NCI-H1436 (cell line): ENCODE measurements at regions not wholly inside any gene's neighbourhood (a gene's known extent, or its start where the extent isn't known, plus 50 kb on each side); places are given as distances from the start of the nearest gene placed in this dataset.

Source experiments
- DNase-seq: peaks from one replicate; lab custom pipeline; 2025; lab: John Stamatoyannopoulos, UW

DNA sequence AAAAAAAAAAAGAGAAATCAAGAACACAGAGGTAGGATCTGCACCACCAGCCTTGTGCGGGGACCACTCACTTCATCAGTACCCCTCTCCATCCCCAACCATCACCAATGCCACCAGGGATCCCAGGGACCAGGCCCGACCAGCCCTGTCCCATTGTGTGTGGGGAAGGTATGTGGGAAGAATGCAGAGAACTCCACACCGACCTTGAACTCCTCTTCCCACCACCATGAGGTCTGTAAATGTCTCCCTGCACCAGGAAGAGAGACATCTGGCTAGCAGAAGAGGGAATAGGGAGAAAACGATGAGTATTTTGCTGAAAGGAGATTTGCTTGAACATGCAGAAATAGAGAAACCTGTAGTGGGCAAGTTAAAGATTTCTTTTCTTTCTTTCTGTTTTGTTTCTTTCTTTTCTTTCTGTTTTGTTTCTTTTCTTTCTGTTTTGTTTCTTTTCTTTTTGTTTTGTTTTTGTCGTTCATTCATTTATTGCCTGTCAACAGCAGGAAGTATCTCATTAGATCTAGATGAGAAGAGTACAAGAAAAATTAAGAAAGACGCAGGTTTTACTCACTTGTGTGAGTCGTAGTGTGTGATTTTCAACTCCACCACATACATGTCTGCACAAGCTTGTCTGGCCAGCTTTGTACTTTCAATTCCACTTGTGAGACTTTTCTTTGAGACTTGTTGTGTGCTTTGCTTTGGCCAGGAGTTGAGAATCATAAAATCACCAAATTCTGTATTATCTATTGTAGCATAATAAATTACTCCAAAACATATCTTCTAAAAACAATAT lies 179.8 kb upstream of the HAAO start:
- no peak for DNase-seq

DNA sequence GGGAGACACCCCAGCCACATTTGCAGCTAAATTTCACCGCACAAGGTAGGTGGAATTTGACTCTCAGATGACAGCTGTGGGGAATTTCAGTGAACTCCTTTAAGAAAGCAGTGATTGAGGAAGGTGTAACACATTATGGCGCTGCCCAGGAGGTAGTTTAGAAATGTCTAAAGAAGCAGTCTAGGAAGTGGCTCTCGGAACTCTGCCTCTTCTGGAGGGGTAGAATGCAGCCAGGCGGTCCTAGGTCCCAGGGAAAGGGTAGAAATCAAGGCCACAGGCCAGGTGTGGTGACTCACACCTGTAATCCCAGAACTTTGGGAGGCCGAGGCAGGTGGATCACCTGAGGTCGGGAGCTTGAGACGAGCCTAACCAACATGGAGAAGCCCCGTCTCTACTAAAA lies 179.0 kb upstream of the HAAO start:
- DNase-seq, result no peak

DNA sequence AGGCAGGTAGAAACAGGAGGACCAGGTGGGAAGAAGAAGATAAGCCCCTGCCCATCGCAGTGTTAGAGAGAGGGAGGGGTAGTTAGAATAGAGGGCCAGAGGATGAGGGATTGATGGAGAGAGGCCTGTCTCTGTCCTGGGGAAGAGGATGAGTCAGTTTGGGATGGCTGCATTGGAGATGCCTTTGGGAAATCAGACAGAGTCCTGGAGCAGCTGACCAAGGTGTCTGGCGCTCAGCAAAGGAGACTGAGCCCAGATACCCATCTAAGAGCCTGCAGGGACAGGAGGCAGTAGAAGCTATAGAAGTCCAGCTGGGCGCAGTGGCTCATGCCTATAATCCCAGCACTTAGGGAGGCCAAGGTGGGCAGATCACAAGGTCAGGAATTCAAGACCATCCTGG lies 177.8 kb upstream of the HAAO start:
- DNase-seq, result no peak

DNA sequence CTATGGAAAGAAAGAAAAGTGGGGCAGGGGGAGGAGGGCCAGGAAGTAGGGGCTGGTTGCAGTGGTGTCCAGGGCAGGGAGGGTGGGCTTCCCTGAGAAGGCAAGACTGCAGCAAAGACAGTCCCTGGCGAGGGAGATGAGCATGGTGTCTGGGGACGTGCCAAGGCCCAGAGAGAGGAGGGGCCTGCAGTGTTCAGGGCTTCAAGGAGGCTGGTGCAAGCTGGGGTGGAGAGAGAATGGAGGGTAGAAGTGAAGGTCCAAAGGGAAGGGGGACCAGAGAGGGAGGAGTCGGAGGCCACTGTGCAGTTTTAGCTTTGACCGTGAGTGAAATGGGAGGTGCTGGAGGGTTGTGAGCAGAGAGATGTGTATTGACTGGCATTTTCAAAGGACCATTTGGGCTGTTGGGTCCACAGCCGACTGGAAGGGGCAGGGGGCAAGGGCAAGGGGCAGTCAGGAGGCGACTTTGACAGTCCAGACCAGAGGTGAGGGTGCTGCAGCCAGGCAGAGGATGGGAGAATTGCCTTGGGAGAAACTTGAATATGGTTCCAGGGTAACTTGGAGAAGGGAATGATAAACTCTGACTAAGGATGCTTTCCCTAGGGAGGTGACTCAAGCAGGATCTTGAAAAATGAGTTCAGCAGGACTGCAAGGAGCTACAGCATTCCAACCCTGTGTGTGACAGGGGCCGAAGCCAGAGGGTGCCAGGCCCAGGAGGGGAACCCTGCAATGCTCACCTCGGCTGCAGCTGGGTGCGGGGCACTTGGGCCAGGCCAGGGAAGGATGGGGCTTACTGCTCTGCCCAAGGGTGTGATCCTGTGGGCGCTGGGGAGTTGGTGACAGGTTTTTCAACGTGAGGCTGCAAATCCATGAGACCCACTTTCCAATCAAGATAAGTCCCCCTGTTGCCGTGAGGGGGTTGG lies 177.1 kb upstream of the HAAO start:
- no peak for DNase-seq

DNA sequence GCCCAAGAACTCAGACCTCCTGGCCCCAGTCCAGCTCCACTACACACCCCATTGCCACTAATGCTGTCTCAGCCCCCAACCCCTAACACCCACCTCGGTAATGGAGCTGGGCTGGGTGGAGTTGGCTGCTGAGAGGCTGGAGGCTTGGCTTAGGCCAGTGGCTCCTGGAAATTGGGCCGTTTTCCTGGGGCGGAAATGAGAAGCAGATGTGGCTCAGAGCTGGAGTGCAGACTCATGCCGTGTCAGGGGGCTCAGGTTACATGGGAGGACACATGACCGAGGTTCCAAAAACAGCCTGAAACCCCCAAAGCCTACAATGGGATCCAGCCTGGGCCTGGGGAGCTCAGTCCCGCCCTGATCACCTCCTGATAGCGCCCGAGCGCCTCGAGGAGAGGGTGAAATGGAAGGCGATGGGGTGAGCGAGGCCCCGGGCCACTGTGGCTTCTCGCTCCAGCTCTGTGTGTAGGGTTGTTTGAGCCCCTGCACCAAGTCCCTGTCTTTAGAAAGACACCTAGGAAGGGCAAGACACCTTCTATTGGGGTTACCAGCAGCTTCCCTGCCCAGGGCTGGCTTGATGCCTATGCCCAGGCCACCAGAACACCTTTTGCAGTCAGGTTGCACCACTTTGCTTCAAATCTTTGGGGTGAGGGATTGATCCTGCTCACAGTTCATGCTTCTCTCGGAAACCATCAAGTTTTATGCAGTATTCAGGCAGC lies 175.7 kb upstream of the HAAO start:
- DNase-seq, result no peak

DNA sequence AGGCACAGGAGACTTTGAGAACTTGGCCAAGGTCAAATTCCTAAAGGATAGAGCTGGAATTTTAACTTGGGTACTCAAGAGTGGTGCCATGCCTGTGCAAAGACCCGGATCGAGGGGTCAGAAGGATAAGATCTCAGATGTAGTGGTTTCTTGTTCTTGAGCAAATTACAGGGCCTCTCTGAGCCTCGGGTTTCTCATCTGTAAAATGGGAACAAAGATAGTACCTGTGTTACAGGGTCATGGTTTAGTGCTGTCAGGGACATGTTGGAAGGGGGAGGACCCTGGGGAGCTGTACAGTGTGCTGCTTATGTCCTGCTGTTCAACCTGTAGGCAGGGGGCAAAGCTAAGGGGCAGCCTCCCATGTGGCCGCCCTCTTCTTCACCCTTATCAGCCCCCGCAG lies 173.5 kb upstream of the HAAO start:
- DNase-seq, result no peak

DNA sequence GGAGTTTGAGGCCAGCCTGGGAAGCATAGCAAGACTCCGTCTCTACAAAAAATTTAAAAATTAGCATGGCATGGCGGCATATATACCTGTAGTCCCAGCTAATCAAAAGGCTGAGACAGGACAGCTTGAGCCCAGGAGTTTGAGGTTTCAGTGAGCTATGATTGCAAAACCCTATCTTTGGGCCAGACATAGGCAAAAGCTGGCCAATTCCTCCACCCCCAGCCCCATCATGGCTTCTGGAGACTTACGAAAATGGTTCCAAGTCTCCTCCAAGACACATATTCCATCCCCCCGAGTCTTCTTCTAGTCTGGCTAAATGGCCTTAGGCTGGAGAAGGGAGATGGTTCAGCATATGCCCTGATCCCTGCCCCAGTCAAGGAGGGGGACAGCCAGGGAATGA lies 172.8 kb upstream of the HAAO start:
- no peak for DNase-seq

DNA sequence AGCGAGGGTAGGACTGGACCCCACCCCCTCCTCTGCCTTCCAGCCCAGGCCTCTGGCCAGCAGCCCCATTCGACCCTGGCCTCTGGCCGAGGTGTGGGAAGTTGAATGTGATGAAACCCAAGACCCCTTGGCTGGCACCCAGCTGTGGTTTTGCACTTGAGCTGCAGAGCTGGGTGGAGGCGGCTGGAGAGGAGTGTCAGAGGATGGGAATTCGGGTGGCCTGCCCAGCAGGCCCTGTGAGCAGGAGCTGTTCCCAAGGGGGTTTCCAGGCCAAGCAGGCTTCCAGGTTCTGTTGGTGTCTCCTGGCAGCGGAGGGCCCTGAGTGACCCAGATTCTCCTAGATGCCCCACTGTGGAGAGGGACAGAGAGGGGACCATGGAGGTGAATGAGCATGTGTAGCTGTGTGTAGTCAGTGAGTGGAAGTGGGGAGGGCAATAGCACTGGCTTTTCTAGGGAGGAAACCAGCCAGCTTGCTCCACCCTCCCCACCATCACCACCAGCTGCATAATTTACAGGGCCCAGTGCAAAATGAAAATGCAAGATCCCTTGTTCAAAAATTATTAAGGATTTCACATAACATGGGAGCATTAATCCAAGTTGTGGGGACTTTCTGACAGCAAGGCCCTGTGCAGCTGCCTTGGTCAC lies 172.2 kb upstream of the HAAO start:
- DNase-seq, result no peak

DNA sequence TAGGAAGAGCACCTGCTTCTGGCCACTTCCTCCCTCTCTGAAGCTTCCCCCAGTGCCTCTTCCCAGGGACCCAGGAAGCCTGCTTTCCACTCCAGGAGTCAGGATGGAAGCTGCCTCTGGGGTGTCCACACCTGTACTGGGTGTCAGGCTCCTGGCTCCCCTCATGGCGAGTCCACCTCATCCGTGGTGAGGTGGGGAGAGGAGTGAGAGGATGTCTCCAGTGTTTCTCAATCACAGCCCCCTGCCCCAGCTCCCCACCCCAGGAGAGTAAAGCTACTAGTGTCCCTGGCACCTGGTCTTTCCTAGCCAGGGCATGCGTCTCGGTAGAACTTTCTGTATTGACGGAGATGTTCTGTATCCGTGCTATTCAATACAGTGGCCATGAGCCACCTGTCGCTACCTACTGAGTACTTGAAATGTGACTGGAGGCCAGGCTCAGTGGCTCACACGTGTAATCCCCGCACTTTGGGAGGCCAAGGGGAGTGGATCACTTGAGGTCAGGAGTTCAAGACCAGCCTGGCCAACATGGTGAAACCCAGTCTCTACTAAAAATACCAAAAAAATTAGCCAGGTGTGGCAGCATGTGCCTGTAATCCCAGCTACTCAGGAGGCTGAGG lies 171.2 kb upstream of the HAAO start:
- DNase-seq, result no peak

DNA sequence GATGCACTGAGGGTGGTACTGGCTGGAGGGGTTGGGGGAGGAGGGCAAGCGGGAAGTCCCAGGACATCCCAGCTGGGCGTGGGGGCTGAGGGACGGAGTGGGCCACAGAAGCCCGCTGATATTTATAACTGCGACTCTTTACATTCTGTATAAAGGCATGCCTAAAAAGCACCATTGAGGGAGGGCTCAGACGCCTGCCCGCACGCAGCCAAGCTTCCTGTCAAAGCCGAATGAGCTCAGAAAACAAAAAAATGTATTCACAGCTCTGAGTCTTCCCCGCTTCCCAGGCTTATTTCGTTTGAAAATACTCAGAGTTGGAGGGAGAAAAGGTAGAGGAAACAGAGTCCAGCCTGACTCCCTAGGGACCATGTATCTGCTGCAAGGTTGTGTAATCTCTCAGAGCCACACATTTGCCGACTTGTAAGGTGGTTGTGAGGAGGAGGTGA lies 170.1 kb upstream of the HAAO start:
- DNase-seq, result no peak

DNA sequence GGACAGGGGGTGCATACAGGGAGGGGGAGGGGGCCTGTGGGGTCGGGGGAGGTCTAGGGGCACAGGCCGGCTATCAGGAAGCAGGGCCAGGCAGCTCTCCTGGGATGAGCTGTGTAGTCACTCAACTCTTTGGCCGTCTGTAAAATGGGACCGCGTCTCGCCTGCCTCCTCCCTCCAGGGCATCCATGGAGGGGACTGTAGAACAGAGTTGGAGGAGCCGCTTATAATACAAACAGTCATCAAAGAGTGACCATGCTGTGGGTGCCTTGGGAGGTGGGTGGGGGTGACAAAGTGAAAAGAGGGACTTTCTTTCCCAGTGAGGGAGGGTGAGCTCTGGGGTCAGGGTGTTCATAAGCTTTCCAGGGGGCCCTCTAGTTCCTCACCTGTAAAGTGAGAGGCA lies 169.6 kb upstream of the HAAO start:
- no peak for DNase-seq

DNA sequence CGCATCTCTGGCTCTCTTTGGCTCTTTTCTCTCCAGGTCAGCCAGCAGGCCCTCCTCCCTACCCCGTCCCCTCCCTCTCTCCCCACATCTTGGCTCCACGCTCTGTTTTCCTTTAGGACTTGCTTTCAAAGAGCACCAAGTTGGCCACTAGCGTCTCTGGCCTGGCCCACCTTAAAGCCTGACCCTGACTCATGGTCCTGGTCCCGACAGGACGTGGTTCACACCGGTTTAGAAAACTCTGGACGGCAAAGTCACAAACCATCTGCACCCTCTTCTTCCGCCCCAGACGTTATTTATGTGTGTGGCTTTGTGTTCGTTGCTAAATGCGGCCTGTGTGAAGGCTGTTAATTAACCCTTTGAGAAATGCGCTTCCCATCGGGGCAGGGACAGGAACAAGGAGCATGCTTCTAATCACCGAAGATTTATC lies 169.0 kb upstream of the HAAO start:
- no peak for DNase-seq

DNA sequence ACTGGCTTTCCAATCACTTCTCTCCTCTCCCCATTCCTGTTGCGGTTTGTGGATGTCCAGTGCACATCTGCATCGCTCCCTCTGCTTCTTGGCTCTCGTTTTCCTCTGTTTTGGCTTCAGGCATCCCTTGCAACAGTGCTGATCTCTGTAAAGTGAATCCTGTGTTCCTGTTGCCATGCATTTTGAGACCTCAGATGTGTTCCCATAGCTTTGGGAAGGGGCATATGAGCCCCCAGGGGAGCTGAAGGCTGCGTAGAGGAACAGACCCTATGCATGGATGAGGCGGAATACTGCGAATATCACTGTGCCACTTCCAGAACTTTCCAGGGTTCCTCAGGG lies 168.4 kb upstream of the HAAO start:
- DNase-seq, result no peak

DNA sequence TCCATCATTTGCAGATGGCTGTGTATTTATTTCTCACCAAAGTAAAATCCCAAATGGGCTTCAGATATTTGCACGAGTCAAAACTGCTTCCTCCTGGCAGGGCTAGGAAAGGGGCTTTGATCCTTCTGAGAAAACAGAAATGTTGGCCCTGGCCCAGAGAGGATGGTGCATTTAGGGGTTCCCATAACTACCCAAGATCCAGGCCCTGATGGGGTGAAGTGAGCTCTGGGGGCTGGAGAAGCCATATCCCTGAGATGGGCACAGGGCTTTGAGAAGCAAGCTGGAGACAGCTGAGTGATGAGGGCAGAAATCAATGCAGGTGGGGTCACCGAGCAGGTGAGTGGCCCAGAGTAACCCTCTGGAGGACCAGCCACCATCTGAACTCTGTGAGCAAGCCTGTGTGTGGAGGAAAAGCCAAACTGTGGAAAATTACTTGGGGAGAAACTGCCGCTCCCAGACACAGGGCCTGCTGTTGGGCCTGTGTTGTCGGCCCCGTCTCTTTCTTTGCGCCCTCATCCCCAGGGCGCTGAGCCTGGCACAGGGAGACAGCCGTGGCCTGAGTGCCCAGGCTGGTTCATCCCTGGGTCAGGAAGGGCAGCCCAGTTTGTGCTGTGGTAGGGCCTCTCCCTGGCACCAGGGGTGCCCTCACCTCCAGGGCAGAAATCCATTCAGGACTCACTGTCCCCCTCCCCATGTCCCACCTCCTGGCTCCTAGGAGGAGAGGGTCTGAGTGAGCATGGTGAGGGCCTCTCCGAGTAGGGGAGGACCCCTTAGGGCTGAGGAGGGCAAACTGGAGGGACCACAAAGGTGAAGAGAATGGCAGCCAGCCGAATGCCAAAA lies 167.8 kb upstream of the HAAO start:
- DNase-seq, result no peak

DNA sequence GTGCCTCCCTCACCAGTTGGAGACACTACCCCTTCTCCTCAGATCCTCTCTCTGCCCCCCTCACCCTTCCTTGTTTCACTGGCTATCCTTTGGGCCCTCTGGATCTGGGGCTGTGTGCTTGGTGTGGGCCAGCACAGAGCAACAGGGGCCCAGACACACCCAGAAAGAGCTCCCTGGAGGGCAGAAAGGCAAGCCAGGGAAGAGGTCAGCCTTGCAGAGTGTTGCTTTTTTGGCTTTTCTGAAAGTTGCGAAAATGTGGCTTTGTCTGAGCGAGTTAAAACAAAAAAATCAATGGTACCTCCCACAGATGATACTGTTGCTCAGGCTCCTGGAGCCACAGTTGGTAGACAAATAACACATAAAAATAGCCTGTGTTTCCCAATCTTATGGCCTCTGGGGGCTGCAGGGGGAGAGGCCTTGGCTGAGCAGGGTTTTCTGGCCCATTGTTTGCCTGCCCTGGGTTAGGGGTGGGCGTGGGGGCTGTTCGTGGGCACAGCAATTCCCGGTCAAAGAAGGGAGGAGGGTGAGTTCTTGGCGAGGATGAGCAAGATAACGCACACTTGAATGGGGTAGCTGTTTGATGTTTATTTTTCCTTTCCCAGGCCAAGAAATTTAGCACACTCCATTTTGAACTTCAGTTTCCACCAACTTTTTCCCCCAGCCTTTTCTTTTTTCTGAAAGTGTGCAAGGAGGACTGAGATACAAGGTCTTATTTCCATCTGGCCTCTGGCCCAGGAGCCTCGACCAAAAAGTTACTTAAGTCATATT lies 167.0 kb upstream of the HAAO start:
- DNase-seq, result no peak

DNA sequence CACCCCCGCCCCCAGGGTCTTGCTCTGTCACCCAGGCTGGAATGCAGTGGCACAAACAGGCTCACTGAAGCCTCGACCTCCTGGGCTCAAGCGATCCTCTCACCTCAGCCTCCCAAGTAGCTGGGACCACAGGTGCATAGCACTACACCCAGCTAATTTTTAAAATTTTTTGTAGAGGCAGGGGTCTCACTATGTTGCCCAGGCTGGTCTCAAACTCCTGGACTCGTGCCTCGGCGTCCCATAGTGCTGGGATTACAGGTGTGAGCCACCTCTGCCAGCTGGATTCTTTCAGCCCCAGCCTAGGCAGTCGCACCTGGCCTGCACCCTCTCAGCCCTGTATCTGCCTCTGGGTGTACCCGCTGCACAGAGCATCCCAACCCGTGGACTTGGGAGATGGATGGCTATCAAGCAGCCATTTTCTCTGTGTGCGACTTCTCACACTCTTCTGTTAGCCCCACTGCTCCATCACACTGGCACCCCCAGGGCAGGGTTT lies 166.4 kb upstream of the HAAO start:
- DNase-seq, result no peak

DNA sequence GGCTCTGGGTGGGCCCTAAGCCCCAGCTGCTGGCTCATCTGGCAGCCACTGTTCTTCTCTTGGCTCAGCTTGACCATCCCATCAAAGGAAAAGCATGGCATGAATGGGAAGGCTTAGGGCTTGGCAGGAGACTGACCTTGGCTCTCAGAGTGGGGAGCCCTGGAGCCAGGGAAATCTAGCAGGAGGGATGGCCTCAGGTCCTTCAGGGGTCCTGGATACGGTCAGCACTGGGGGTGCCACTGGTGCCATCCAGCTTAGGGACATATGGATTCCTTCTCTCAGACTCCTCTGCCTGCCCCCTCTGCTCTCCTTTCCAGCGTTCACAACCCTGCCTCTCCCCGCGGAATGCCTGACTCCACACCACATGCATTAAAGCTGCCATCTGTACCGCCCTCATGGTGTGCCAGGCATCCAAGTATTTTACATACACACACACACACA lies 165.5 kb upstream of the HAAO start:
- DNase-seq, result no peak

DNA sequence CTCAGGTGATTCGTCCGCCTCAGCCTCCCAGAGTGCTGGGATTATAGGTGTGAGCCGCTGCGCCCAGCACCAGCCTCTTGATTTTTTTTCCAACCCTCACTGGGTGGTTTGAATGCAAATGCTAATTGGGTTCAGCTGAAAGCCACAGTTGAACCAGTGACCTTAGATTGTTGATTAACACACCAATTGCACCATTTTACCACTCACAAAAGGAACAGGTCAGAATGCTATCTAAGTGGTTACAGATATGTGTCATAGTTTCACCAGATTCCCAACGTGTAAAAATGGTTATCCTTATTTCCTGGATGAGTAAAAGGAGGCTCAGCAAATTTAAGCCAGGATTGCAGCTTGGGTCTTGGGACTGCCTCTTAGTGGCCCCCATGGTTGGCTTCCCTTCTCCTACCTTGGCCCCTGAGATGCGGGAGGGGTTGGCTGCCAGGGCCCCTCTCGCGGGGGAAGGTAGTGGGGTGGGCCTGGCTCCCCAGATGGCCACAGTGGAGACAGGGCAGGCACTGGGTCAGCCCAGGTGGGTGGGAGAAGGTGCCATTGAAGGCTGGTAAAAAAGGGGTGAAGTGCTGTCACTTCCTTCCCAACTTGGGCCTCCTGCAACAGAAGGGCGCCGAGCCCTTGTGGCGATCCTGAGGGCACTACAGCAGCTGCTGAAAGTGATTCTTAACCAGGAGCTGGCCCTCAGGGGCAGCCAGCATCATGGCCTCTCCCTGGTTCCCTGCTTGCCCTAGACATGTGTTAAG lies 164.9 kb upstream of the HAAO start:
- no peak for DNase-seq
